SK-N-SH (cell line): ENCODE measurements at regions not wholly inside any gene's neighbourhood (a gene's known extent, or its start where the extent isn't known, plus 50 kb on each side); places are given as distances from the start of the nearest gene placed in this dataset.

Experiments used
- CHD2 ChIP-seq: fragments of 150-350 bp; IDR thresholded peaks from 2 replicates; pipeline ENCODE4 v1.6.1; 2018; ENCODE audit warnings: low read length; ENCODE audit not compliant: partially characterized antibody
- CTCF ChIP-seq: fragments of 200-600 bp; sonication (generic); IDR thresholded peaks from 2 replicates; pipeline ENCODE4 v1.6.1; 2017; ENCODE audit warnings: antibody characterized with exemption, mild to moderate bottlenecking, moderate library complexity
- EP300 ChIP-seq, 2 experiments: IDR thresholded peaks; 2 replicates each; pipeline versions ENCODE4 v1.4.0 to v1.6.1; 2012; ENCODE audit warnings: borderline replicate concordance in 1 of 2, low read depth in 1 of 2, low read length in 1 of 2
- FOXJ3 ChIP-seq: sonication (generic); formaldehyde crosslinking; IDR thresholded peaks from 2 replicates; pipeline ENCODE4 v1.5.1; 2020; ENCODE audit warnings: mild to moderate bottlenecking, missing genetic modification reagents
- GABPA ChIP-seq: IDR thresholded peaks from 2 replicates; pipeline ENCODE4 v1.4.0; 2012; ENCODE audit warnings: low read depth, mild to moderate bottlenecking
- JUND ChIP-seq: IDR thresholded peaks from 2 replicates; pipeline ENCODE4 v1.4.0; 2012
- MAX ChIP-seq: IDR thresholded peaks from 2 replicates; pipeline ENCODE4 v1.4.0; 2012; ENCODE audit warnings: low read depth
- NRF1 ChIP-seq: IDR thresholded peaks from 2 replicates; pipeline ENCODE4 v1.6.1; 2012; ENCODE audit warnings: low read depth, mild to moderate bottlenecking, low read length
- POLR2AphosphoS5 ChIP-seq: IDR thresholded peaks from 2 replicates; pipeline ENCODE4 v1.6.1; 2012; ENCODE audit warnings: low read depth, low read length
- RFX5 ChIP-seq: IDR thresholded peaks from 2 replicates; pipeline ENCODE4 v1.6.1; 2012; ENCODE audit warnings: mild to moderate bottlenecking, improper control_type of control experiment, low read length
- TF ChIP-seq, protein P1 (sequence below): IDR thresholded peaks from 2 replicates; pipeline ENCODE4 v1.4.0; 2012; ENCODE audit warnings: low read depth, borderline replicate concordance

DNA sequence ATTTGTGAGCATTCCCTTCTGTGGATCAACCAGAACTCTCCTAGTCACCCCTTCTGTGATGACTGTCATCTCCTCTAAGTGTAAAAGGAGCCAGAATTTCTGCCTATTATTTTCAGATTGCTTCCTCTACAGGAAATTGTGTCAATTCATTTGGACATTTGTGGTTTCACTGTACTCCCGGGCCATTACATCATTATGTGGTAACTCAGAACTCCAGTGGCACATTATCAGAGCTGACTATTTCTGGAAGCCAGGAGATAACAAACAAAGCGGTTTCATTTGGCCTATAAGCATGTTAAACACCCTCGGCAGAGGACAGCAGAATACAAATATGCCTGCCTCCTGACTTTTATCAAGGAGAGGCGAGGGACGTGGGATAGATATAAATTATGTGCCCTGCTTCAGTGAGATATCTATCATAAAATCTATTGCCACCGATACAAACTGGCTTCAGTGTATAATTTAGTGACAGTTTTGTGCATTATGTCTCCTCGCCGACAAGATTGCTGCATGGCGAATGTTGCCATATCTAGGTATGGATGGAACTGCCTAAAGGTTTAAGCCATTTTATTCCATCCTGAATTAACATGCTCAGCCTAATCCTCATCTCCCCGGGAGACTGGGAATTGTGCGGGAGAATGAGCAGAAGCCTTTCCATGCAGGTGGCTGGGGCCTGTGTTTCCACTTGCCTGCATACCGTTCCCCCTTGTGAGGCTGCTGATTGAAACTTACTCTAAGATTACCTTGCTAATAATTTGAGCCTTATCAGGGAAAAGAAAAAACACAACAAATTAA is 193.4 kb upstream of the SEMA6D start:
- no peak for TF ChIP-seq POLR2AphosphoS5
- TF ChIP-seq CTCF, result no peak
- TF ChIP-seq RFX5, result no peak
- no peak for TF ChIP-seq MAX
- no peak for TF ChIP-seq GABPA
- TF ChIP-seq NRF1, result no peak
- TF ChIP-seq JUND, result no peak
- no peak for TF ChIP-seq EP300 (IDR thresholded peaks at IDR 0.05; ENCODE audit: borderline replicate concordance in 1 of 2, low read depth in 1 of 2, low read length in 1 of 2)
- TF ChIP-seq CHD2, result no peak
- TF ChIP-seq, protein P1, sequence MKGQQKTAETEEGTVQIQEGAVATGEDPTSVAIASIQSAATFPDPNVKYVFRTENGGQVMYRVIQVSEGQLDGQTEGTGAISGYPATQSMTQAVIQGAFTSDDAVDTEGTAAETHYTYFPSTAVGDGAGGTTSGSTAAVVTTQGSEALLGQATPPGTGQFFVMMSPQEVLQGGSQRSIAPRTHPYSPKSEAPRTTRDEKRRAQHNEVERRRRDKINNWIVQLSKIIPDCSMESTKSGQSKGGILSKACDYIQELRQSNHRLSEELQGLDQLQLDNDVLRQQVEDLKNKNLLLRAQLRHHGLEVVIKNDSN, result no peak
- no peak for TF ChIP-seq FOXJ3
